Progenitor cell of endocrine pancreas (in vitro differentiated cells): ENCODE measurements at regions not wholly inside any gene's neighbourhood (a gene's known extent, or its start where the extent isn't known, plus 50 kb on each side); places are given as distances from the start of the nearest gene placed in this dataset.

Experiments used
- DNase-seq: peaks from one replicate; pipeline ENCODE4 v3.0.0; 2021; ENCODE audit warnings: low spot score; ENCODE audit not compliant: unreplicated experiment
- H3K27ac Mint-ChIP-seq: 2 replicates; pipeline ENCODE4 v1.8.0; 2021; ENCODE audit warnings: mild to moderate bottlenecking, moderate library complexity, mixed read lengths
- H3K27me3 Mint-ChIP-seq: 2 replicates; pipeline ENCODE4 v1.8.0; 2021; ENCODE audit warnings: mixed read lengths
- H3K36me3 Mint-ChIP-seq: 2 replicates; pipeline ENCODE4 v1.8.0; 2022; ENCODE audit warnings: mixed read lengths; ENCODE audit not compliant: insufficient read depth
- H3K4me1 Mint-ChIP-seq: 2 replicates; pipeline ENCODE4 v1.8.0; 2021; ENCODE audit warnings: low read depth, mixed read lengths
- H3K4me3 Mint-ChIP-seq: 2 replicates; pipeline ENCODE4 v1.8.0; 2021; ENCODE audit warnings: low read depth, mild to moderate bottlenecking, moderate library complexity, mixed read lengths
- H3K9me3 Mint-ChIP-seq: 2 replicates; pipeline ENCODE4 v1.8.0; 2021; ENCODE audit warnings: low read depth, mixed read lengths
- TF ChIP-seq, protein P1 (sequence below): fragments of 200-600 bp; sonication (generic); IDR thresholded peaks from one replicate; pipeline ENCODE4 v1.5.0; 2021; ENCODE audit warnings: antibody characterized with exemption, mild to moderate bottlenecking; ENCODE audit not compliant: unreplicated experiment

DNA sequence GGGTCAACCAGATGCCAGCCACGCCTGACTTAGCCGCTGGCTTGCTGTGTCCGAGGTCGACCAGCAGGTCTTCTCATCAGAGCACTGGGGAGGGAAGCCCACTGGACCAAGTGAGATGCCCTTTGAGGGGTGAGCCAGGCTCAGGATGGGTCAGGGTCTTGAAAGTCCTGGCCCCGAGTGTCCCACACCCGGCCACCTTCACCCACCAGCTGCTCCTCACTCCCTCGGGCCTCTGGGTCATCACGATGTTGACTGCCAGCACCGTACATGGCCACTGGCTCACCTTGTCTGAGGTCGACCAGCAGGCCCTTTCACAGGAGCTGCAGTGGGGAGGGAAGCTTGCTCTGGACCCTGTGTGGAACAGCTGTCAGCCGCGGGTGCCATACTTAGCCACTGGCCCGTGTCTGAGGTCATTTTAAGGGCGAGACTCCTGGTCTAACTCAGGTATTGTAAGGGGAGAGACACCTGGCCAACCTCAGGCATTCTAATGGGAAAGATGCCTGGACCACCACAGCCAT is 1361.3 kb downstream of the UQCRFS1 start:
- Mint-ChIP-seq H3K4me1 (no peaks in the 10 kb centered on the region), H3K9me3 (peaks cover 56% of the 10 kb centered on the region), H3K4me3 (no peak overlapping the region), H3K27ac (no peak overlapping the region), H3K27me3 (no peaks in the 10 kb centered on the region), H3K36me3 (peaks cover 3% of the 10 kb centered on the region)
- no peak for DNase-seq
- TF ChIP-seq, protein P1, sequence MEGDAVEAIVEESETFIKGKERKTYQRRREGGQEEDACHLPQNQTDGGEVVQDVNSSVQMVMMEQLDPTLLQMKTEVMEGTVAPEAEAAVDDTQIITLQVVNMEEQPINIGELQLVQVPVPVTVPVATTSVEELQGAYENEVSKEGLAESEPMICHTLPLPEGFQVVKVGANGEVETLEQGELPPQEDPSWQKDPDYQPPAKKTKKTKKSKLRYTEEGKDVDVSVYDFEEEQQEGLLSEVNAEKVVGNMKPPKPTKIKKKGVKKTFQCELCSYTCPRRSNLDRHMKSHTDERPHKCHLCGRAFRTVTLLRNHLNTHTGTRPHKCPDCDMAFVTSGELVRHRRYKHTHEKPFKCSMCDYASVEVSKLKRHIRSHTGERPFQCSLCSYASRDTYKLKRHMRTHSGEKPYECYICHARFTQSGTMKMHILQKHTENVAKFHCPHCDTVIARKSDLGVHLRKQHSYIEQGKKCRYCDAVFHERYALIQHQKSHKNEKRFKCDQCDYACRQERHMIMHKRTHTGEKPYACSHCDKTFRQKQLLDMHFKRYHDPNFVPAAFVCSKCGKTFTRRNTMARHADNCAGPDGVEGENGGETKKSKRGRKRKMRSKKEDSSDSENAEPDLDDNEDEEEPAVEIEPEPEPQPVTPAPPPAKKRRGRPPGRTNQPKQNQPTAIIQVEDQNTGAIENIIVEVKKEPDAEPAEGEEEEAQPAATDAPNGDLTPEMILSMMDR, result no peak

DNA sequence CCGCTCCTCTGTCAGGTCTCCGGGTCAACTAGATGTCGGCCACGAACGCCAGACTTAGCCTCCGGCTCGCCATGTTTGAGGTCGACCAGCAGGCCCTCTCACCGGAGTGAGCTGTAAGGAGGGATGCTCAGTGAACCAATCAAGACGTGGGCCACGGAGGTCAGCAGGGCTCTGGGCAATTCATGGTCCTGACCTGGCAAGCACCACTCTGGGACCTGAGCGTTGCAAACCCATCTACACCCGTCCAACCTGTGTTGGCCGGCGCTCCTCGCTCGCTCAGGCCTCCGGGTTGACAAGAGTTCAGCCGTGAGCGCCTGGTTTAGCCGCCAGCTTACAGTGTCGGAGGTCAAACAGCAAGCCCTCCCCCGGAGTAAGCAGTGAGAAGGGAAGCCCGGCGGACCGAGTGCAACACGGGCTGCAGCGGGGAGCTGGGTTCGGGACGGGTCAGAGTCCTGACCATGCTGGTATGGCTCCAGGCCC is 1361.9 kb downstream of the UQCRFS1 start:
- H3K4me3 Mint-ChIP-seq, result no peak overlapping the region
- no peak overlapping the region for H3K27ac Mint-ChIP-seq
- peaks cover 57% of the 10 kb centered on the region for H3K9me3 Mint-ChIP-seq
- H3K4me1 Mint-ChIP-seq, result no peaks in the 10 kb centered on the region
- TF ChIP-seq, protein P1, result no peak
- no peaks in the 10 kb centered on the region for H3K27me3 Mint-ChIP-seq
- H3K36me3 Mint-ChIP-seq, result peaks cover 3% of the 10 kb centered on the region
- DNase-seq, result no peak

- Mint-ChIP-seq H3K9me3 (peaks cover 70% of the 10 kb centered on the region), H3K4me3 (no peak overlapping the region), H3K27me3 (no peaks in the 10 kb centered on the region), H3K27ac (no peak overlapping the region), H3K36me3 (peaks cover 7% of the 10 kb centered on the region), H3K4me1 (no peaks in the 10 kb centered on the region)
- TF ChIP-seq, protein P1, result no peak
- no peak for DNase-seq
These were observed 1366.0 kb downstream of the UQCRFS1 start for GRCh38 chr19:27846944-27847343.

DNA sequence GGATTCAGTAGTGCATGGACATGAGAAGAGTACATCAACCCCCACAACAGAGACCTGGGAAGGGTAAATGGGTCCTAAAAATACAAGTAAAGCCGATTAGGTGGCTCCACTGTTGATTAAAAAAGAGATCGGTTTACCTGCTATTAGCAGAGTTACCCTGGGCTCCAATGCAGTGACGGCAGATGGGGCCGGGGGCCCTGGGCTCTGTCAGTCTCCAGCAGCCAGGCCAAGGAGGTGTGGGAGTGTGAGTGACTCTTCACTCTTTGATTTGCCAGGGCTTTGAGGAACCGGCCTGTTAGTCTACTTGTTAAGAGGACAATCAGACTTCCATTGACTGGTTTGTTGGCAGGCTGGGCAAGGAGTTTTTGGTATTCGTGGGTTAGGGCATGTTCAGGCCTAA is 1368.7 kb downstream of the UQCRFS1 start:
- Mint-ChIP-seq H3K27me3 (no peaks in the 10 kb centered on the region), H3K4me1 (no peaks in the 10 kb centered on the region), H3K27ac (no peak overlapping the region), H3K9me3 (peaks cover 68% of the 10 kb centered on the region), H3K36me3 (peaks cover 7% of the 10 kb centered on the region), H3K4me3 (no peak overlapping the region)
- TF ChIP-seq, protein P1, result no peak
- no peak for DNase-seq

- no peak overlapping the region for H3K4me3 Mint-ChIP-seq
- H3K27me3 Mint-ChIP-seq, result no peaks in the 10 kb centered on the region
- peaks cover 7% of the 10 kb centered on the region for H3K36me3 Mint-ChIP-seq
- no peak for DNase-seq
- H3K9me3 Mint-ChIP-seq, result peaks cover 66% of the 10 kb centered on the region
- H3K4me1 Mint-ChIP-seq, result no peaks in the 10 kb centered on the region
- TF ChIP-seq, protein P1, result no peak
- no peak overlapping the region for H3K27ac Mint-ChIP-seq
These were observed 1369.1 kb downstream of the UQCRFS1 start for GRCh38 chr19:27843861-27844260.
